ENCODE measurements at regions not wholly inside any gene's neighbourhood (a gene's known extent, or its start where the extent isn't known, plus 50 kb on each side); places are given as distances from the start of the nearest gene placed in this dataset.

DNA sequence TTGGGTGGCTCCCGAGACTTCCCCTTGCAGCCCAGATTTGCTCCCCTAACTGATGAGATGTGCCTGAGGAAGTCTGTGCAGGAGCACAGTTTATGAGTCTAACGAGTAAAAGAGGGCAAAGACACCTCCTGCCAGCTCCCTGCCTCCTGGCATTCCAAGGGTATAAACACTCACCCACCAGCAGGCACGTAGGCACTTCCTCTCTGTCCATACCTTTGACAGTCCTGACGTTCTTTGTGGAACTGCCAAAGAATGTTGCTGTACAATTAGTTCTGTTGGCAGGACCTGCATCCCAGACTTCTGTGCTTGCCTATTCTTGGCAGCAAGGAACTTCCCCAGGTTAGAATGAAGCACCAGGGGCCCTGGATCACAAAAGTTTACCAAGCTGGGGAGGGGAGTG is 889.3 kb downstream of the BCL11B start:
- DNase-seq (ENCODE audit: low read depth in 3 of 3, low spot score in 1 of 3), result no peak

DNA sequence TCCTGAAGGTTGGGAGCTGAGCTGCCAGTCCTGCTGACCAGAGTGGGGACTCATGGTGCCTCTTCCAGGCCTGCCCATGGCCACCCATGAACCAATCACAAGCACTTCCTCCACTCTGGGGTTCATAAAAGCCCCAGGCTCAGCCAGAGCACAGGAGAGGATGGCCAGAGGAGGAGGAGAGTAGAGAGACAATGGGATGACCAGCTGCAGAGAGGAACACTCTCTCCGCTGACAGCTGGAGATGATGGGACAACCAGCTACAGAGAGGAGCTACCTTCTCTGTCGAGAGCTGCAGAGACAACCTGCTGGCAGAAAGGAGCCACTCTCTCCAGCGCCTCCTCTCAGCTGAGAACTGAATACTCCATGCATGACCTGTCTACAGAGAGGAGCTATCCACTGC is 886.1 kb downstream of the BCL11B start:
- DNase-seq (ENCODE audit: low read depth in 3 of 3, low spot score in 1 of 3), result no peak

- no peak for DNase-seq (ENCODE audit: low read depth in 3 of 3, low spot score in 1 of 3)
Observed at GRCh38 chr14:98391061-98391460, 880.9 kb downstream of the BCL11B start.

DNA sequence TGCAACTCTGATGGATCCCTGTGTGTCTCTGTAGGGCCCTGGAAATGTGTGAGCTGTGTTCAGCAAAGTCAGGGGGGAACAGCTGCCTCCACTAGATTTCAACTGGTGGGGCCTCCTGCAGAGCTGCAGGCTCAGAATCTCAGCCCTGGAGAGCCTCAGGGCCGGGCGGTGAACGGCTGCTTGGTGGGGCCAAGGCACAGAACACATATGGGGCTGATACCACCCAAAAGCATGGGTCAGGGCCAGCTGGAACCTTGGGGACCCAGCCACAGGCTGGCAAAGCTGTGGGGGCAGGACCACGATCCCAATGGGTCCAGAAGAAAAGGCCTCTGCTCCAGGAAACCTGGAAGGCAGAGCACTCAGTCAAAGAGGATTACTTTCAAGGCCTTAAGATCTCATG is 878.5 kb downstream of the BCL11B start:
- no peak for DNase-seq (ENCODE audit: low read depth in 3 of 3, low spot score in 1 of 3)

GRCh38 chr14:98404811-98405210 is 867.2 kb downstream of the BCL11B start:
- DNase-seq (ENCODE audit: low read depth in 3 of 3, low spot score in 1 of 3), result no peak

- DNase-seq (ENCODE audit: low read depth in 3 of 3, low spot score in 1 of 3), result no peak
Observed at GRCh38 chr14:98408024-98408555, 863.9 kb downstream of the BCL11B start.

GRCh38 chr14:98408713-98409112 is 863.3 kb downstream of the BCL11B start:
- no peak for DNase-seq (ENCODE audit: low read depth in 3 of 3, low spot score in 1 of 3)

GRCh38 chr14:98411154-98411553 is 860.8 kb downstream of the BCL11B start:
- no peak for DNase-seq (ENCODE audit: low read depth in 3 of 3, low spot score in 1 of 3)

DNA sequence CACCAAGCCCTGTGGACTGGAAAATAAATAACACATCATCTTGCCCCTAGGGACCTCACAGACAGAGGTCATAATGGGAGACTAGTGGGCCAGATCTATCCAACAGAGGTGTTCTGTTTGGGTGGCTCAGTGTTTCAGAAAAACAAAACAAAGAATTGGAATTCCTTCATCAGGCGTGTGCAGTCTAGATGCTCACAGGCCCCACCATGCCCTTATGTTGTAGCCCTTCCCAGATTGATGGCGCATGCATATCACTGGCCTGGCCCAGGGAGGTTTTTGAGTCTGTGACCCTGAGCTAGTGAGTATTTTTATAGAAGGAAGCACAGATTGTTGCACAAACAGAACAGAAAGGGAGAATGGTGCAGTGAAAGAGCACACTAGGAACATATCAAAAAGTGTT is 859.6 kb downstream of the BCL11B start:
- DNase-seq (ENCODE audit: low read depth in 3 of 3, low spot score in 1 of 3), result no peak

- DNase-seq (ENCODE audit: low read depth in 3 of 3, low spot score in 1 of 3), result no peak
Observed at GRCh38 chr14:98415766-98416165, 856.2 kb downstream of the BCL11B start.

- no peak for DNase-seq (ENCODE audit: low read depth in 3 of 3, low spot score in 1 of 3)
Observed at GRCh38 chr14:98417001-98417400, 855.0 kb downstream of the BCL11B start.

- DNase-seq (ENCODE audit: low read depth in 3 of 3, low spot score in 1 of 3), result no peak
Observed at GRCh38 chr14:98428483-98428994, 843.5 kb downstream of the BCL11B start.

DNA sequence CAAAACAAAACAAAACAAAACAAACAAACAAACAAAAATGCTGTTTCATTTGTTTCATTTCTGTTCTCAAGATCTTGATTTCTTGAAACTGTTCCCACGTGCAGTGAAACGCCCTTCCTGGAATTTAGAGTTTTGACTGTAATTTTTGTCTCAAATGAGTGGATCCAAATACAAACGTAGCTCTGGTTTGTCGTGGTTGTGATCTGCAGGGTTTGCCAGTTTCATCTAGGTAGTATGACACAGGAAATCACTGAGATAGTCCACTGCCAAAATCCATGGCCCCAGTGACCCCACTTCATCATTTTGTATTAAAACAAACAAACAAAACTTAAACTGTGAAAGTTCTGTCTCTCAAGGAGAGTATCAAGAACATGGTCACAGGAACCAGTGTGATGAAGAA is 838.6 kb downstream of the BCL11B start:
- no peak for DNase-seq (ENCODE audit: low read depth in 3 of 3, low spot score in 1 of 3)

- no peak for DNase-seq (ENCODE audit: low read depth in 3 of 3, low spot score in 1 of 3)
Observed at GRCh38 chr14:98437113-98437512, 834.9 kb downstream of the BCL11B start.

- DNase-seq (ENCODE audit: low read depth in 3 of 3, low spot score in 1 of 3), result peak in 1 of 3 donors; percentile 7
Observed at GRCh38 chr14:98444077-98444476, 827.9 kb downstream of the BCL11B start.

DNA sequence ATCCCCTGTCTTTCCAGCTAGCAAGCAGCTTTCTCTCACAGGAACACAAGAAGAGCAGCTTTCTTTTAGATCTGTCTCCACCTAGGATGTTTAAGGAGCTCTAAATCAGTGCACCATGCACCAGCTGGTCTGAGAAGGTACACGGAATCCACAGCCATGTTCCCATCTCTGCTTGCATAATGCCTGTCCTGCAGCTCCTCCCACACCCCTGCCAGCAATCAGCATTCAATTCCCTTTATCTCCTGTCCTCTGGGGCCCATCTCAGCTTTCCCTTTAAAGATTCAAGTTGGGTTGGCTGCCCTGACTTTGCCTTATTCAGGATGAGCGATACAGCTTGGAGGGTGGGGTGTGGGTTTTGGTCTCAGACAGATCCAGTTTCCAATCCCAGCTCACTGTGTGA is 826.3 kb downstream of the BCL11B start:
- no peak for DNase-seq (ENCODE audit: low read depth in 3 of 3, low spot score in 1 of 3)

DNA sequence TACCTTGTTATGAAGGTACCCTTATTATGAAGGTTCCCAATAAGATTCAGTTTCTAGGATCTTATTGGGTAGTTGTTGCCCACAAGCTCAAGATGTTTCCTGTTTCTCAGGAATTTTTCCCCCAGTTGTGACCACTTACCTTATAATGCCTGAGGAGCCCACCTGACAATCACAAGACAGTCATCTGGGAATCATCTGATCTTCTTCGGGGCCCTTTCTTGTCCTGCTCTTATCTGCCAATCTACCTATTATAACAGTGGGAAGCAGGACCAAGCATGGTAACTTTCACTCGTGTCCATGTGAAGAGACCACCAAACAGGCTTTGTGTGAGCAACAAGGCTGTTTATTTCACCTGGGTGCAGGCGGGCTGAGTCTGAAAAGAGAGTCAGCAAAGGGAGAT is 825.5 kb downstream of the BCL11B start:
- DNase-seq (ENCODE audit: low read depth in 3 of 3, low spot score in 1 of 3), result no peak

DNA sequence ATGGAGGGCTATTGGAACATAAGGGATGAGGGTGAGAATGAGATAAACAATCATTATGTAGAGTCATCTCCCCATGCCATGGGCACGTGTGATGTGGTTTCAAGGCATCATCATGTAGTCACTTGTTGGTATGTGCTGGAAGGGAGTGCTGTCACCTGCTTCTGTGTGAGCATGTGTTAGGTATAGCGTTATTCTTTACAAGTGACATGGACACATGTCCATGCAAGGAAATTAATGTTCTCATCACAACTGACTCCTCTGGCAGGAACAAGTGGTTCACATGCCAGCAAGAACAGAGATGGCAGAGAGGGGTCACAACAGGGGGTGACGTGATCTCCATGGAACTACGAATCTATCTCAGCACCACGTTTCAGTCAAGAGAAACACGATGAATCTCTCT is 815.8 kb downstream of the BCL11B start:
- DNase-seq (ENCODE audit: low read depth in 3 of 3, low spot score in 1 of 3), result no peak

- DNase-seq (ENCODE audit: low read depth in 3 of 3, low spot score in 1 of 3), result no peak
Observed at GRCh38 chr14:98458702-98459101, 813.3 kb downstream of the BCL11B start.

GRCh38 chr14:98462908-98463307 is 809.1 kb downstream of the BCL11B start:
- DNase-seq (ENCODE audit: low read depth in 3 of 3, low spot score in 1 of 3), result no peak

GRCh38 chr14:98466807-98467206 is 805.2 kb downstream of the BCL11B start:
- no peak for DNase-seq (ENCODE audit: low read depth in 3 of 3, low spot score in 1 of 3)

- DNase-seq (ENCODE audit: low read depth in 3 of 3, low spot score in 1 of 3), result no peak
Observed at GRCh38 chr14:98470663-98471062, 801.3 kb downstream of the BCL11B start.

- no peak for DNase-seq (ENCODE audit: low read depth in 3 of 3, low spot score in 1 of 3)
Observed at GRCh38 chr14:98474900-98475299, 797.1 kb downstream of the BCL11B start.

- no peak for DNase-seq (ENCODE audit: low read depth in 3 of 3, low spot score in 1 of 3)
Observed at GRCh38 chr14:98477935-98478334, 794.1 kb downstream of the BCL11B start.

Measured in stimulated activated CD4-positive, alpha-beta T cell treated with anti-CD3 and anti-CD28 coated beads, TNF-alpha, amount 100 ng/mL, for 1 hour (primary cell).